Activated T-cell treated with anti-CD3 and anti-CD28 coated beads, Interleukin-2, amount 50 U/mL, for 48 hours (primary cell): ENCODE measurements at regions not wholly inside any gene's neighbourhood (a gene's known extent, or its start where the extent isn't known, plus 50 kb on each side); places are given as distances from the start of the nearest gene placed in this dataset.

ENCODE experiments used
- DNase-seq, 2 experiments: peaks; one replicate each; pipeline ENCODE4 v3.0.0-alpha.2; 2020

DNA sequence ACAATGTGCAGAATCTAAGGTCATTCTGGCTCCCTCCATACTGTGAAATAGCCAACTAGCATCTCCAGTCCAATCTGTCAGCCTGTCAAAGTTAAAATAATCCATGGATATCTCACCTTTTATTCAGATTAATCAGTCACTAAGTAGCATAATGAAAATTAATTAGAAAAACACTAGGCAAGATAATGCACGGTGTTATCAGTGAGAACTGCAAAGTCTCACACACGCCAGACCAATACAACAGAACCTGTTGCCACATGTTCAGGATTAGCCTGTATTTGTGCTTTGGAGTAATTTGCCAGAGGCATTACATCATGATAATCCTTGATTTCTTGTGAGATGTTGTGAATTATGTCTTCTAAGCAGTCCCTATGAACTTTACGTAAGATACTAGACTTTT lies 820.4 kb upstream of the ALCAM start:
- DNase-seq = no peak

DNA sequence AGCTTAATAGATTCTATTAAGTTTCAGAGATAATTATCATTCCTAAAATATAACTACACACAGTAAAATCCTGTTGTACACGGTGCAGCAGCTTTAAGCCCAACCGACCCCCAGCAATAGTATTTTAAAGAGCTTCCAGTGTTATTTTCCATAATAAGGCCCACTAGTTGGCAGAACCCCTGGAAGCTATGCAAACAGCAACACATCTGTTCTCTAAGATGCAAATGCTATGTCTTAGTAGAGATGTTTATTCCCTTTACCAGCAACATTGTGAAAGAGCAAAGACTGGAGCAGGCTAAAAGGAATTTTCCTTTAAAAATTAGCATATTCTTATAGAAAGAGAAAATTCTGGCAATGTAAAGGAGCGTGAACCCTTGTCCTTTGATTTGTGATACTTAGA lies 819.7 kb upstream of the ALCAM start:
- DNase-seq = no peak

DNA sequence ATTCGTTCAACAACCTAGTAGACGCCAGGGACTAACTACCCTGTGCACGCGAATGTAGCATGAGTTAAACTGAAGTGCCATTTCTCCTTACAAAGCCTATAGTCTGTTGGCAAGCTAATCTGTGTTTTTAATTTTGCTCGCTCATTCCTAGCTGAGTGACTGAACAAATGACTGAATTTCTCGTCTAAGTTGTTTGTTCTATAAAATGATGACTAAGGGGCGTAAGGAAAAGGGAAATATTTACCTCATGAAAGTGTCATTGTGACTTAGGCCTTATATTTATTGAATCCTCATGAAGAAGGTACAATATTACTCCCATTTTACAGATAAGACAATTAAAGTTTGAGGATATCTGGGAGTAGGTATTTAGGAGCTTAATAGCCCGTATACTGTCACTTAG lies 818.3 kb upstream of the ALCAM start:
- no peak for DNase-seq

DNA sequence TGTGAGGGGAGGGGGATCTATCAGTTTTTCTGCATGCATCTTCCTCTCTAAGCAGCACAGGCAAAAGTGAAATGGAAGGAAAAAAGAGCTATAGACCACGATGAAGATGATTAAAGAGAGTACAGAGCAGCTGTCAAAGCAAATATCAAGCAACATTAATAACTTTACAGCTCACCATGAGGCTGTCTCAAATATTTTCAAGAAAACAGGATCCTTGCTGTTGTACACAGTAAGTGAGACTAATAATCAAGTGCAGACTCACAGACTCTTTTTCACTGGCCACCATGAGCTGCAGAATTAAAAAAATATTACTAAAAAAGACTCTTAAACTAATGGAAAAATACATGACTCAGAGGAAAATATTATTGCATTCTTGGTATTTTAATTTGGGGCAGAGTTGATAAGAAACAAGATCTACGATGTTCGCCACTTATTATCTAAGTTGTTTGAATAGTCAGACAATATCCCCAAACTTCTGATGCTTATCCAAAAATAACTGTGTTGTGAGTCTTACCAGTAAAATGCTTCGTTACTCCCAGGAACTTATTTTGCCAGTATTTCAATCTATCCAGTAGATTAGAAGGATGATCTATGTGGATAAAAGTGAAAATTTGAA lies 817.5 kb upstream of the ALCAM start:
- DNase-seq = no peak

DNA sequence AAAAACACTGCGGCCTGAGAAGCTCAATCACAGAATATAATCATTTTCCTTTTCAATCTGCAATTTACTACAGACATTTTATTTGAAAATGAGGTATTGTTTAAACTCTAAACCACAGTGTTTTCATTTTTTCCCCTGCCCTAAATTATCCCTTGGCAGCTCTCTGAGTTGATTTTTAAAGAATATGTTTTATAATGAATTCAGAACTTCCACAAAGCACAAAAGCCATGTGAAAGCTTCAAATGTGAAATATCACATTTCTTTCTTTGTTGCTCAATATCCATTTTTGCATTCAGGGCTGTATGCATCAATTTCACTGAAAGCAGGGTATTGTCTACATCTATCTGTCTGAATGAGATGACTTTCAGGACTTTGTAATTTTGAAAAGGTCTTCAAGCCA lies 813.6 kb upstream of the ALCAM start:
- no peak for DNase-seq

DNA sequence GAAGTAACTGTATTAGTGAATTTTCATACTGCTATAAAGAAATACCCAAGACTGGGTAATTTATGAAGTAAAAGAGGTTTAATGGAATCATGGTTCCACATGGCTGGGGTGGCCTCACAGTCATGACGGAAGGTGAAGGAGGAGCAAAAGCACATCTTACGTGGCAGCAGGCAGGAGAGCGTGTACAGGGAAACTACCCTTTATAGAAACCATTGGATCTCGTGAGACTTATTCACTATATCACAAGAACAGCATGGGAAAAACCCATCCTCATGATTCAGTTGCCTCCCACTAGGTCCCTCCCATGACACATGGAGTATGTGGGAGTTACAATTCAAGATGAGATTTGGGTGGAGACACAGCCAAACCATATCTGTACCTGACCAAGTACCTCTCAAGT lies 812.3 kb upstream of the ALCAM start:
- DNase-seq = no peak

DNA sequence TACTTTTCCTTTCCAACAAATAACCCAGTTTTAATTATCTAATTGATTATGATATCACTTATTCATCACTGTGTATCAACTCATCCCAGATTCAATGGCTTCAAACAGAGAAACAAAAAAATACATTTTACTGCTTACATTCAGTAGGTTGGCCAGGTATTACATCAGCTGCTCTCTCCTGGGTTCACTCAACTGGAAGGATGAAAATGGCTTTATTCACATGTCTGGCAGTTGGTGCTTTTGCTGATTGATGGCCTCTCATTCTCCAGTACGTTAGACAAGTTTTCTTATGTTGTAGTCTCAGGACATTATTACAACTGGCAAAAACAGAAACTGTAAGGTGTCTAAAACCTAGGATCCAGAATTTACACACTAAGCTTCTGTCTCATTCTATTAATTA lies 811.0 kb upstream of the ALCAM start:
- DNase-seq = no peak

DNA sequence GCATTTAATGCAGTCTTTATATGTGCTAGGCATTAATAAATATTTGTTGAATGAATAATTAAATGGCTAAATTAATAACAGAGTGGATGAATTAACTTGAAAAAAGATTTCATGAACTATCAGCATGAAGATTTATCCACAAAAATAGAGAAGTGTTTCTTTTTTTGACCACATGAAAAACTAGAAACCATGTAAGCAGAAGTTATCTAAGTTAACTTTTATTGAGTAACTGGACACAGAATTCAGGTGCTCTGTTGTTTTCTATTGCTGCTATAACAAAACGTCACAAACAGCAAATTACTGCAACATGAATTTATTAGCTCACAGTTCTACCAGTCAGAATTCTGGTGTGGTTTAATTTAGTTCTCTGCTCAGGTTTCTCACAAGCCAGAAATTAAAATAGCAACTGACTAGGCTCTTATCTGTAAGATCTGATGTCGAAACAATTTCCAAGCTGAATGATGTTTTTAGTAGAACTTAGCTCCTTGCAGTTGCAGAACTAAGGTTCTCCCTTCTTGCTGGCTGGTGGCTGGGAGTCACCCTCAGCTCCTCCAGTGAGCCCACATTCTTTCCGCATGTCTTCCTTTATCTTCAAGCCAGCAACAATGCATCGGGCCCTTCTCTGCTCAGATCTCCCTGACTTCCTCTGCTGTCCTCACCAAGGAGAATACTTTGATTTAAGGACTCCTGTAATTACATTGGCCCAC lies 810.2 kb upstream of the ALCAM start:
- DNase-seq = no peak

DNA sequence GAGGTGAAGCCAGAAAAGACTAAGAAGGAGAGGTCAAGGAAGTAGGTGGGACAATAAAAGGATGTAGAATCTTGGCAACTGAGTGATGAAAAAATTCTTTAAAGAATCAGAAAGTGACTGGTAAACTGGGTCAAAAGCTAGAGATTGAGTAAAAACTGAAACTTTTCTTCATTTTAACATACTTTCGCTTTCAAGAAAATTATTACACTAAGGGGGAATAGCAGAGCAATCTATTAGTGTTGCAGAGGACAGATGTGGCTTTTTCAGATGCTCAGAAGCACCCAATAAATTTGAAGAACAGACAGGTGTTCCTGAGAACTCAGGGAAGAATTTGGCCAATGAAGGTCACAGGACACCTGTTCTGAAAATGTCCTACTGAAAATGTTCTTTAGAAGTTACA lies 805.4 kb upstream of the ALCAM start:
- no peak for DNase-seq

DNA sequence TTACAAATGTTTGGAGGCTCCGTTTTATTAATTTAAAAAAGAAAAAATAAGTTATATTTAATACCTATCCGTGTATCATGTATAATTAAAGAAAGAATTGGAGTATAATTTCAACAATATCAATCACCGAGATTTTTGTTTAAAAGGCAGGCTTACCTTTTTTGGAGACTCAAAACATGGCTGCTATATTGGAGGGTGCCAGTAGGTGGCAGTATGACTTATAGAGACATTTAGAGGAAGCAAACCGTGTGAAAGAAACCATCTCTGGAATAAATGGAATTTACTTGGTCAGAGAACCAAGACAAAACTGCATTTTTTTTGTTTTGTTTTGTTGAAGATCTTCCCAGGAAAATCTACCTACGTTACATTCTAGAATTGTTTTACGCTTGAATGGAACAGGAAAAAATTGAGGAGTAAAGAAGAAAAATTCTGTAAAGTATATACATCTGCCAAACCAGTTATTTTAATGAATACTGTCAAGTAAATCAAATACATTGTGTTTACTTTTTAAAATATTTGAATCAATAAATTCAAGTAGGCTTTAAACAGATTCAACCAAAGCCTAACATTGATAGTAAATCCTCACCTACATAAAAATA lies 802.6 kb upstream of the ALCAM start:
- DNase-seq = peak; percentile 66 to 75

DNA sequence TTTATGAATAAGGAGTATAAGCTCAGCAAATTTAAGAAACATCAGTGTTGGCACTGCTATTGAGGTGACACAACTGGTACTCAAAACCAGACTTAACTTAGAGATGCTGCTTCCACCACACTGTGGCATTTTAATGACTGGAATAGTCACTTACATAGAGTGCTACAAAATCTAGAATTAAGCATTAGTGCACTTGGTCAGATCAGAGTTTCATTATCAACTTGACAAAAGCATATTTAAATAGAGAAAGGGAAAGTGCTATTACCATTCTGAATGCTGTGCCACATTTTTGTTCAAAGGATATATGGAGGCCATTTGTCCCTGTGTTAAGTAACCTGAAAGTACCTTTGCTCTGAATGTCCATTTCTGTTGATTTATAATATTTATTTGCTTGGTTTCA lies 800.7 kb upstream of the ALCAM start:
- no peak for DNase-seq

DNA sequence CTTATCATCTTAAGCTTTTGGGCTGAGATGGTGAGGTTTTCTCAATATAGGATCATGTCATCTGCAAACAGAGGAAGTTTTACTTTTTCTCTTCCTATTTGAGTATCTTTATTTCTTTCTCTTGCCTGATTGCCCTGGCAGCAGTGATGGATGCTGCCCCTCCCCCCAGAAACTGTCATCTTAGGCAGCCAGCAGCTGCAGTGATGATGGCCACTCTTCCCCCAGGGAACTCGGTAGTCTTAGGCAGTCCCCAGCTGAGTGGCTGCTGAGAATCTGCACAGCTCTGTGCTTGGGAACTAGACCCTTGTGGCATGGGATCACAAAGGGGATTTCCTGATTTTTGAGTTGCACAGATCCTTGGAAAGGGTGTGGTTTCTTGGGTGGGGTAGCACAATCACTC lies 791.1 kb upstream of the ALCAM start:
- DNase-seq = no peak

DNA sequence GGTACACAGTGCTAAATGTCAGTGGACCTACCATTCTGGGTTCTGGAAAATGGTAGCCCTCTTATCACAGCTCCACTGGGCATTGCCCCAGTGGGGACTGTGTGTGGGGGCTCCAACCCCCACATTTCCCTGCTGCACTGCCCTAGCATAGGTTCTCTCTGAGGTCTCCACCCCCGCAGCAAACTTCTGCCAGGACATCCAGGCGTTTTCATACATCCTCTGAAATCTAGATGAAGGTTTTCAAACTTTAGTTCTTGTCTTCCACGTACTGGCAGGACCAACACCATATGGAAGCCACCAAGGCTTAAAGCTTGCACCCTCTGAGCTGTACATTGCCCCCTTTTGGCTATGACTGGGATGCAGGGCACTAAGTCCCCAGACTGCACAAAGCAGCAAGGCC lies 788.2 kb upstream of the ALCAM start:
- DNase-seq = no peak

DNA sequence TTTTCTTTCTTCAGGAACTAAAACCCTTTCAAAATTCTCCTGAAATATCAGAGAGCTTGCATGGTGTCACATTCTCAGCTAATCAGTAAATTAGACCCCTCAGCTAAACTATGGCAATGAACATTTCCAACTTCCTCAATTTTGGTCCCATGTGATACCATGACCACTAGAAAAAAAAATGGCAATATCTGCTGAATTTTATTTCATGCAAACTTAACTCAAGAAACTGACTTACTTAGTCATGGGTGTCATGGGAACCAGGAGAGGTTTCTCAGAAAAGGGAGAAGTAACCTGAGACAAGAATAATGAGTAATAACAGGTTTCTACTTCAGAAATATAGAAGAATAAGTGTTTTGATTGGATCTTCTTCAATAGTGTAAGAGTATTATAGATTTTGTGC lies 784.6 kb upstream of the ALCAM start:
- DNase-seq = no peak

DNA sequence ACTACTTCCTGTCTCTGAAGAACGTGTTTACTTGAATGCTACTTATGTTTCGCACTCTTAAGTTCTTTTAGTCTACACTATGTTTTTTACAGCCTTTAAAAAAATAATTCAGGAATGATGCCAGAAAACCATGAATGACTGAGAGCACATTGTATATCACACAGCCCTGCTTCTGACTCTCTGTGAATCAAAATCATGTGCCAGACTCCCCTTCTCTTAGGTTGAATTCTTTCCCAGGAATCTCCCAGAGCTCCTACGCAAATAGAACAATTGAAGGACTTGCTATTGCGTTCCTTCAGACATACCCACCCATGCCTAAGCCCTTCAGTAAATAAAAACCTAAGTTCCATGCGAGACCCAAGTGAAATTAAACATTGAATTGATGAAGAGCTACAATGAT lies 782.0 kb upstream of the ALCAM start:
- DNase-seq = no peak

DNA sequence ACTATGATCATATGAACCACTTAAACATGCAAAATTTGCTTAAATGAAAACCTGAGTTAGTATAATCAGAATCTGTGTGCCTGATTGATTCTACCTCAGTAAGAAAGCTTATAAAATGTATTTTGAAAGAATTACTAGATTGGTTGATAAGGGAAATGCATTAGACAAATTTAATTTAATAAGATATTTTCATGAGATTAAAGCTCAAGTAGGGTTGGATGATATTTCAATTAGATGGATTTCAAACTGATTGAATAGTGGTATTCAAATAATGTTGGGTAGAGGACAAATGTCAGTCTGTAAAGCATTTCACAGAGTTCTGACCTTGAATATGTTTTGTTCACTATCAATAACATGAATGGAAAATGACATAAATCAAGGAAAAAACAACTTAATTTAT lies 780.4 kb upstream of the ALCAM start:
- DNase-seq = no peak

DNA sequence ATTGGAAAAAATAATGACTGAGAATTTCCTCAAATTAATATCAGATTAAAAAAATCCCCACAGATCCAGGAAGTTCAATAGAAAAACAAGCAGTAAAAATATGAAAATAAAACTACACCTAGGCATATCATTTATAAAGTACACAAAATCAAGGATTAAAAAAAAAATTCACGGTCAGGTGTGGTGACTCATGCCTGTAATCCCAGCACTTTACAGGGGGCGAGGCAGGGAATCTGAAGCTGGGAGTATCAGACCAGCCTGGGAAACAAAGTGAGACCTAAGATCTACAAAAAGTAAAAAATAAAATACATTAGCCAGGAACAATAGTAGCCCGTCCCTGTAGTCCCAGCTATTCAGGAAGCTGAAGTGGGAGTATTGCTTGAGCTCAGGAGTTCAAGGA lies 778.3 kb upstream of the ALCAM start:
- no peak for DNase-seq

DNA sequence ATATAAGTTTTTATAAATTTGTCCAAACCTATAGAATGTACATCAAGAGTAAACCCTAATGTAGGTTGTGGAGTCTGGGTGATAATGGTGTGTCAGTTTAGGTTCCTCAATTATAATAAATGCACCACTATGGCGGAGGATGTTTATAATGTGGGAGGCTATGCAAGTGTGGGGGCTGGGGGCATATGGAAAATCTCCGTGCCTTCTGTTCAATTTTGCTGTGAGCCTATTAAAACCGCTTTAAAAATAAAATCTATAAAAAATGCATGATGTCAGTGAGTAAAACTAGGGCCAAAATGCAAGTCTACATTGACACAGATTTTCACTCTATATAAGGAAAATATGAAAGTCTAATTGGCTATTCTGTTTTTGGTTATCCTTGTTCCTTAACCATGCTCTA lies 774.9 kb upstream of the ALCAM start:
- no peak for DNase-seq

DNA sequence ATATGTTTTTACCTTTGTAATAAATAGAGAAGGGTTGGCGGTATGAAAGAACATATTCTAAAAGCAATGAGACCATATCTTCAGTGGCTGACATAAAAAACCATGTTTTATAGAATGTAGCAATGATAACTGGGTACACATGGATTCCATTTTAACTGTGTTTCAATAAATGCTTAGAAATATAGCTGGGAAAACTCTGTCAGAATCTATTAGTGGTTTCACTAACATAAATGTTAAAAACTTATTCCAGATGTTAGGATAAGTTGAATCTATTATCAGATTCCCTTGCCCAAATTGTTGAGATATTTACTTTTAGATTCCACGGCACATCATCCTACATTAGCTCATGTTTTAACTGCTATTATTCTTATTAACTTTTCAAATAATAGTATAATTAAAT lies 772.2 kb upstream of the ALCAM start:
- DNase-seq = no peak

DNA sequence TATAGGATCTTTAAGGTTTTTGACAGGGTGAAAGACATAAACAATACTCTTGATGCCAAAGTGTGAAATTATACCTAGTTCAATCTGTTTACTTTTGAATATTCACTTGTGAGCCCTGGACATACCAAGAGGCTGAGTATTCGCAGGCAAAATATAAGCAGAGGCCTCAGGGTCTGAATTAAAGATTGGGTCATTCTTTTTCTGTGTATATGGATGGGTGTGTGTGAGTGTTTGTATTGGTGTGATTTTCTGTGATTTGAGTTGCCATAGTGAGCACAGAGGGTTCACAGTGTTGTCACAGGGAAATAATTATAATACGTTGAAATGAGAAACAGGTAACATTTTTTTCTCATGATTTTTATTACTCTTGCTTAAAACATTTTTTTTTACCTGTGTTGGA lies 770.7 kb upstream of the ALCAM start:
- DNase-seq = no peak

DNA sequence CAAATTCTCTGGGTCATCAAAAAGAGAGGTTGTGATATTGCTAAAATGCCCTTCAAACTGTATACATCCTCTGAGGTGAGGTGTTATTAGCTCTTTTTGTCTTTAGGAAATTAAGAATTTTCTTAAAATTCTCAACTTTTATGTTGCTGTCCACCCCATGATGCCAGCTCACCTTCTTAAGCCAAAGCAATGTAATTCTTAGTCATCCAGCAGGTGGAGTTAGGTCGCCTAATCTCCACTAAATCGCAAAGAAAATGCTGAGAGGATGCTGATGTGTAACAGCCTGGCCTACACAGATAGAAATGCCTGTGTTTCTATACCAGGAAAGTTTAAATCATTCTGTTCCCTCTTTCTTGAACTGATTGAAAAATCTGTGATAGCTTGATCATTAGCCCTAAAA lies 770.2 kb upstream of the ALCAM start:
- no peak for DNase-seq

DNA sequence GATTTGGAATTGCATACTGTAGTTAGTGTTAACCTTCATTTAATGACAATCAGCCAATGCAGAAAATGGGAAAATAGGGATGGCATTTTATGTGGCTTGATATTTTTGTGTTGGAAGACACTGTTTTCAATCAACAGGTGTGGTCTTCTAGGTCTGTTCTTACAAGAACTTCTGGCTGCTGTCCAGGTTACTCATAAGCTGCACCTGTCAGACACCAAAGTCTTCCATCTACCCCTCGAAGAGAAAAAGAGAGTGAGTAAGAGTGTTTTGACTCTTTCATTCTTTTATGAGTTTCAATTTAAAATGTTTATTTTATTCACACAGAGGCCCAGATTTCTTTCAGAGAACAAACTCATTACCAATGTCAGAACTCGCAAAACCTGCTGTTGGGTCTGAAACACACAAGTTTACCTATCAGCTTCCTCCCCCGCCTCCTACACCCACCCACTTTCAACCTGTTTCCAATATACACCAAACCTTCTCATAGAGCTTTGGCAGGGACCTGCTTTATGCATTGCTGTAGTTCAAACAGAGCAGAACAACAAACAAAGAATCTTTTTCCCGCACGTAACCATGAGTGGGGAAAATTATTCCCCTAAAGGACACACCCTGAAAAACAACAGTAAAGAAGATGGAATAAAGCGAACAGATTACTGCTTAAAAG lies 767.7 kb upstream of the ALCAM start:
- DNase-seq = no peak

DNA sequence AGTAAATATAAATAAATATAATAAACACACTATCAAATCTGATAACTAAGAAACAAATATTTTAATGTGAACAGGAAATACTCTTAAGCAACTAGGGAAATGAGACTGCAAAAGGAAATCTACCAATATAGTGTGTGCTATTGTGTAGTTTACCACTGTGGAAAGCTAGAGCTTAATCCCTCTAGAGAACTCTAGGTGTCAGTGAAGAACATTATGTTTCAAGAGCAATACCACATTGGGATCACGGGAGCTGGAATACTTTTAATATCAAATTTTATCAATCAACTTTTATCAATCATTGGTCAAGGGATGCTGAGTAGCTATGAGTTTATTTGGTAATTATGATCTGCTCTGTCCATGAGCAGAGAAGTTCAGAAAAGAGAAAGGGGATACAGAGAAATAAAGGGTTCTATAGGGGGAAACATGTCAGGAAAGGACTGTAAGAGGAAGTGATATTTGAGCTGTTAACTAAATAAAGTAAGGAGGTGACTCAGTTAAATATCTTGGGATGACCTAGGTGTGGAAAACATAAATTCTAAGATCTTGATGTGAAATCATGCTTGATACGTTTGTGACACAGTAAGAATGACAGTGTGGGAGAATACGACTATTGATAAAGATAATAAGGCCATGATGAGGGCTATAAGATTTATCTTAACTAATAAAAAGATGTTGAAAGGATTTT lies 762.2 kb upstream of the ALCAM start:
- DNase-seq = no peak

DNA sequence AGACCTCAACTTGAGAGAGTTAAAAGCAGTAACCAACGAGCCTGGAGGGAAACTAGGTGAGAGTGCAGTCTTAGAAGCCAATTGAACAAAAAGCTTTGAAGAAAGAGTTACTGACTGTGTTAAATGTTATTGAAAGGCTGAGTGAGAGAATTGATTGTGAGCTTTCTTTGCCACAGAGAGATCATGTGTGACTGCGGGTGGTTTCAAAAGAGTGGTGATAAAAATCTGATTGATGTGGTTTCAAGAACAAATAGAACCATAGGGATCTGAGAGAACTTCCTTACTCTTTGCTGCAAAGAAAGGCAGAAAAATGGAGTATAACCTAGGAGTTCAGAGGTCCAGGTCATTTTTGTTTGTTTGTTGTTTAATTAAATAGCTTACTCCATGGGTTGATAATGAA lies 759.9 kb upstream of the ALCAM start:
- DNase-seq = no peak
